ENCODE measurements at regions not wholly inside any gene's neighbourhood (a gene's known extent, or its start where the extent isn't known, plus 50 kb on each side); places are given as distances from the start of the nearest gene placed in this dataset.

DNA sequence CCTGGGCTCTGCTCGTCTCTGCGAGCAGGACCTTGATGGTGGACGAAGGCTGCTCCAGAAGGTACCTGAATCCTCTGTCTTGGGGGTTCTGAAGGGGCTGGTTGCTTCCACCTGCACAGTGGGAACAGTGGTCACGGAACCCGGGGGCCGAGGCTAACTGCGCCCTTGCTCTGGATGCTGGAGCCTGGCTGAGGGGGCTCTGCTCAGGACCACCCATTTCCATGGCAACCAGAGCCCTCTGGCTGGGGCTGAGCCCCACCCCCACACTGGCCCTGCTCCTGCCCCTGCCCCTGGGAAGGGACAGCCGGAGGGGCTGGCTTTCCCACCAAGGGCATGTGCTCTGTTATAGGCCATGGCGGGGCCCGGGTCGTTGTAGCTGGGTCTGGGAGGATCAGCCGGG is 462.3 kb downstream of the PTPRU start:
- Histone ChIP-seq H3K27ac (replicated peaks in 1 of 4) (no peak overlapping the region), H3K4me1 (no peaks in the 10 kb centered on the region), H3K9me3 (peaks cover 0 to 6% (median 0%) of the 10 kb centered on the region in 4 donors), H3K27me3 (peaks cover 0 to 72% (median 6%) of the 10 kb centered on the region in 4 donors), H3K36me3 (no peaks in the 10 kb centered on the region), H3K4me3 (no peak overlapping the region)
- intact Hi-C loops (cut with DNase I): no loop called here
- 85% methylated on average over 10 of the region's 12 CpGs for WGBS
- no peak for TF ChIP-seq POLR2A (IDR thresholded peaks at IDR 0.05; ENCODE audit: low read depth)
- TF ChIP-seq EP300 (IDR thresholded peaks at IDR 0.05): no peak
- no peak for TF ChIP-seq CTCF (IDR thresholded peaks at IDR 0.05)
- no peak for TF ChIP-seq POLR2AphosphoS5 (IDR thresholded peaks at IDR 0.05)
- no peak for DNase-seq (ENCODE audit: extremely low spot score)

- peaks cover 0 to 6% (median 0%) of the 10 kb centered on the region in 4 donors for H3K9me3 ChIP-seq
- DNase-seq (ENCODE audit: extremely low spot score): no peak
- intact Hi-C loops (cut with DNase I): no loop called here
- peaks cover 0 to 71% (median 6%) of the 10 kb centered on the region in 4 donors for H3K27me3 ChIP-seq
- TF ChIP-seq CTCF (IDR thresholded peaks at IDR 0.05) (peak in 1 of 3 experiments; percentile 7), POLR2A (IDR thresholded peaks at IDR 0.05; ENCODE audit: low read depth) (no peak), EP300 (IDR thresholded peaks at IDR 0.05) (no peak), POLR2AphosphoS5 (IDR thresholded peaks at IDR 0.05) (no peak)
- no peak overlapping the region for H3K27ac ChIP-seq (replicated peaks in 1 of 4)
- H3K4me3 ChIP-seq: no peak overlapping the region
- no peaks in the 10 kb centered on the region for H3K4me1 ChIP-seq
- WGBS: 57% methylated on average over 7 of the region's 7 CpGs
- H3K36me3 ChIP-seq: no peaks in the 10 kb centered on the region
These were observed 461.7 kb downstream of the PTPRU start for GRCh38 chr1:29698033-29698432.

- WGBS: 87% methylated on average over 10 of the region's 10 CpGs
- Histone ChIP-seq H3K27ac (replicated peaks in 1 of 4) (no peak overlapping the region), H3K9me3 (peaks cover 0 to 6% (median 0%) of the 10 kb centered on the region in 4 donors), H3K27me3 (peaks cover 0 to 74% (median 6%) of the 10 kb centered on the region in 4 donors), H3K4me1 (no peaks in the 10 kb centered on the region), H3K36me3 (no peaks in the 10 kb centered on the region), H3K4me3 (no peak overlapping the region)
- intact Hi-C loops (cut with DNase I): no loop called here
- no peak for TF ChIP-seq EP300 (IDR thresholded peaks at IDR 0.05)
- TF ChIP-seq POLR2AphosphoS5 (IDR thresholded peaks at IDR 0.05): no peak
- no peak for TF ChIP-seq POLR2A (IDR thresholded peaks at IDR 0.05; ENCODE audit: low read depth)
- TF ChIP-seq CTCF (IDR thresholded peaks at IDR 0.05): no peak
- no peak for DNase-seq (ENCODE audit: extremely low spot score)
These were observed 461.1 kb downstream of the PTPRU start for GRCh38 chr1:29697391-29697780.

DNA sequence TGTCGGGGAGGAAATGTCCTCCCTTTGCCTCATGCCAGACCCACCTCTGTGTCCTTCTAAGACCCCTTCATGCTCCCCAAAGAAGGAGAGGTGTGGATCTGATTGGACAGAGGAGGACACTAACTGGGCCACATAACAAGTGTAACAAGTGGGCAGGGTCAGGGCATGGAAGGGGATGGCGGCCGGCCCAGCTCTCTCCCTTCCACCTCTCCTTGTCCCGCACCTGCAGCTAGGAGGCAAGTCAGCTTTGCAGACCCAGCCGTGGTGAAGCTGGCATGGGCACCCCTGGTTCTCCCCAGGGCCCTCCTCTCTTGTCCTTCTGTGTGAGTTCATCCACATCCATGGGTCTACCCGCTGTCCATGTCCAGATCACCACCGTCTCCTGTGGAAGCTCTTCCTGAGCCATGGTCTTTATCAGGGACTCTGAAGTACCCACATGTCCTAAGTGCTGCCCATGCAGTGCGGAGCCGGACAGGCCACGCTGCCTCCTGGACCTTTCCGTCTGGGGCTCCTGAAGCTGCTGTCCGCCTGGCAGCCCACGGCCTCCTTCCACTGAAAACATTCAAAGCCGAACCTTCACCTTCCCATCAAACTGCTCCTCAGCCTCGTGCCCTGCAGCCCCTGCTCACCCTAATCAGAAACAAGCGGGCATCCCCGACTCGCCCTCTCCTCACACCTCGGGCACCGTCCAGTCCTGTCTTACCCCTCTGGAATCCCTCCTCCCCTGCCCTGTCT is 460.5 kb downstream of the PTPRU start:
- no peaks in the 10 kb centered on the region for H3K36me3 ChIP-seq
- DNase-seq (ENCODE audit: extremely low spot score): no peak
- WGBS: 85% methylated on average over 20 of the region's 20 CpGs

More for the DNA sequence above, 460.5 kb downstream of the PTPRU start:
- TF ChIP-seq EP300 (IDR thresholded peaks at IDR 0.05) (no peak), POLR2AphosphoS5 (IDR thresholded peaks at IDR 0.05) (no peak), POLR2A (IDR thresholded peaks at IDR 0.05; ENCODE audit: low read depth) (no peak), CTCF (IDR thresholded peaks at IDR 0.05) (no peak)
- Histone ChIP-seq H3K27ac (replicated peaks in 1 of 4) (no peak overlapping the region), H3K9me3 (peaks cover 0 to 6% (median 0%) of the 10 kb centered on the region in 4 donors), H3K27me3 (peaks cover 0 to 74% (median 6%) of the 10 kb centered on the region in 4 donors), H3K4me3 (no peak overlapping the region), H3K4me1 (no peaks in the 10 kb centered on the region)
- intact Hi-C loops (cut with DNase I): no loop called here

Measured in esophagus muscularis mucosa (tissue), 4 donors.